NOMO-1 treated with dmso at 0.1 percent for 144 hours (cell line): ENCODE measurements at regions not wholly inside any gene's neighbourhood (a gene's known extent, or its start where the extent isn't known, plus 50 kb on each side); places are given as distances from the start of the nearest gene placed in this dataset.

ENCODE experiments used
- DNase-seq: peaks from one replicate; lab custom pipeline; 2025; ENCODE audit not compliant: unreplicated experiment; lab: John Stamatoyannopoulos, UW

DNA sequence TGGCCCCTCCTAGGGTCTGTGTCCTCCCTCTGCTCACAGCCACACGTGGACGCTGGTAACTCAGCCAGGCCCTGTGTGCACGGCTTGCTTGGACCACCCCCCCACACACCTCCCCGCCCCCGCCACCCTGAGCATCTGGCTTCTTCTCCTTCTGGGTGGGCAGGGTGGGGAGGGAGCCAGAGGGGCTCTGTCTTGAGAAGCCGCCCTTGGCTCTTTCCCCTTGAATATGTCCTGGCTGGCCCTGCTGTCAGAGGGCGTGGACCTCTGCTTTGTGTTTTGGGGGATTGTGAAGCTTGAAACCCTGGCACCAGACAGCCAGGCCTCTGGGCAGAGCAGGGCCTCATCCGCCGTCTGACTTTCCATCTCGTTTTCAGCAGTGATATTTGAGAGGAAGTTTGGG is 72.1 kb downstream of the GLI2 start:
- DNase-seq = no peak

DNA sequence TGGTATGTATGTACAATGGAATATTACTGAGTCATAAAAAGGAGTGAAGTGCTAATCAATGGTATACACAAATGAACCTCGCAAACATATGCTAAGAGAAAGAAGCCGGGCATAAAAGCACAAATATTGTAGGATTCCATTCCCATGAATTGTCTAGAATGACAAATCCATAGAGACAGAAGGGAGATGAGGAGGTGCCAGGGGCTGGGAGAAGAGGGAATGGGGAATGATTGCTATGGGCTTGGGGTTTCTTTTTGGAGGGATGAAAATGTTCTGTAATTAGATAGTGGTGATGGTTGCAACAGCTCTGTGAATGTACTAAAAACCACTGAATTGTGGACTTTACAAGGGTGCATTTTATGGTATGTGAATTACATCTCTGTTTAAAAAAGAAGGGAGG is 73.5 kb downstream of the GLI2 start:
- DNase-seq = no peak

DNA sequence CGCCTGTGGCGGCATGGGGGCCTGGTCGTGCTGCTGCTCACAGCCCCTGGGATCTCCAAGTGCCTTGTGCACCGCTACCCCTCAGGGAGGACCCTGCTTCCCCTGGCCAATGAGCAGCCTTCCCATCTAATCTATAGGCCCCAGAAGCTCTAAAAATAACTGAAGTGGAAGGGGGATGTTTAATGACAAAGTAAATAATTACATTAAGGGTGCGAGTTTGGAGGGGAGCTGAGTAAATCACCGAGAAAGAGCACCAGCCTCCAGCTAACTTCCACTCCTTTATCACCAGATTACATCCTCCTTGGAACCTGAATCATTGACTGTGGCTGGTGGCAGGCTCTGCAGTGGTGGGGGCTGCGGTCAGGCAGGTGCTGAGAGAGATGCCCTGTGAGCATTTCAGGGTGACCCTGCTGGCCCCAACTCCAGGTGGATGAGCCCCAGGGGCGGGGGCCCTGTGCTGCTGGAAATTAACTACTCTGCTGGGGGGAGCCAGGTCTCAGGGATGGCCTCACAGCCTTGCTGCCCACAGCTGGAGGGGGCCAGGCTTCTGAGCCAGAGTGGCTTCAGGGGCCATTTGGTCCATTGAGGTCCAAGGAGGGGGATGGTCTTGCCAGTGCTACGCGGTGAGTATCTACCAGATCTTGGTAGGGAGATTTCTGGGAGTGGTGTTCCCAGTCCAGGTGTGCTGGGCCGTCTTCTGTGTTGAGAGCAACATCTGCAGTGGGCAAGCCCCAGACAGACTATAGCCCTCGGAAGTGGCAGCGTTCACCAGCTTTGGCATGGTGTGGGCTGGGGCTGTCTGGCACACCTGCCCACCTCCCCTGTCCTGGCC is 74.2 kb downstream of the GLI2 start:
- DNase-seq = no peak

DNA sequence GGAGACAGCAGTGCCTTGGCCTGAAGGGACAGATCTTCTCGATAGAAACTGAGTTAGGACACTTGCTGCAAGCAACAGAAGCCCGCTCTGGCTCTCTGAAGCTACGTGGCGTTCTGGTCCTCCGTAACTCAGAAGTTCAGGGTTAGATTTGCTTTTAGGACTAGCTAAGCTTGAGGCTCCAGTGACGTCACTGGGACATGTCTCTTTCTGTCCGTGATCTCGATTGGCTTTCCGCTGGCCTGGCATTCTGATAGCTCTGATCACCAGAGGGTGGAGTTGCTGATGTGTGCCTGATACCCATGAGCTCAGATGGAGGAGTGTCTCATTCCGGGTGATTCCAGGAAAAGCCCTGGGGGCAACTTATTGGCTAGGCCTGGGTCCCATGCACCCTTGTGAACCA is 75.0 kb downstream of the GLI2 start:
- no peak for DNase-seq

DNA sequence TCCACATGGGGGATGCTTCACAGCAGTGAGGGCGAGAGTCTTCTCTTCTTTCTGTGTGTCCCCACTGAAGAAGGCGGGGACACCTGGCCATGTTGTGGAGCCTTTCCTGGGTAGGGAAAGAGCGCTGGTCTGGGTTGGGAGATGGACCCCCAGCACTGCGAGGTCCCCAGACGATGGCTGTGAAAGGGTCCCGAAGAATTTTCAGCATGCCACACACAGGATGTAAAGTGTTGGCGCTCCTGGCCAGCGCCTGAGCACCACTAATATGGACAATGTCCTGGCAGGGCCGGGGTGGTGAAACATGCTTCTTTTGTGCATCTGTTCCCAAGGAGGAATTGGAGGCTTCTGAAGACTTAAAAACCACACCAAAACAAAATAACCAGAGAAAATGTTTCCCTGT is 77.2 kb downstream of the GLI2 start:
- no peak for DNase-seq

DNA sequence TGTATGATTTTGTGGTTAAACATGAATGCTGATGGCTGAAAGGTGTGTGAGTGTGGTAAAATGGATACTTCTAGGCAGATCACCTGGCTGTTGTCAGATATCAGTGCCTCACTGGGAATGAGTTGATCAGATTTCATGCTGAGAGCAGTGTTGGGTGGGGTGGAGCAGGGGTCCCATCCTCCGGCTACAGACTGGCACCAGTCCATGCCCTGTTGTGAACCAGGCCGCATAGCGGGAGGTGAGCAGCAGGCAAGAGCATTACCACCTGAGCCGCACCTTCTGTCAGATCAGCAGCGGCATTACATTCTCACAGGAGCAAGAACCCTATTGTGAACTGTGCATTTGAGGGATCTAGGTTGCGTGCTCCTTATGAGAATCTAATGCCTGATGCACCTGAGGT is 78.7 kb downstream of the GLI2 start:
- DNase-seq = no peak

DNA sequence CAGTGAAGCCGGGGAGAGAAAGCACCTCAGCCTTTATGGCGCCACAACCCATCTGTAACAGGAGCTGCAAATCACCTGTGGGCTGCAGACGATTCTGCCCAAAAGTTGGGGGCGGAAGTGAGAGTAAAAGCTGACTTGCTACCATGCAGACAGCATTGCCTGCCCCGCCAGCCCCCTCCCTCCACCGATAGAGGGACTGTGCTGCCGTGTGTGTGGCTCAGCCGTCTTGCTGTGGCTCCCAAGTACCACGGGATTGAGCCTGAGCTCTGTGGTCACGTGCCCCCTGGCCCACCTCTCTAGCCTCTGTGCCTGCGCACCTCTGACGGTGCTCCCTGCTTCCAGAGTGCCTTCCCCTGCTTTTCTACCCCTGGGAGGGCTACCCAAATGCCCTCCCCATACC is 79.6 kb downstream of the GLI2 start:
- no peak for DNase-seq

DNA sequence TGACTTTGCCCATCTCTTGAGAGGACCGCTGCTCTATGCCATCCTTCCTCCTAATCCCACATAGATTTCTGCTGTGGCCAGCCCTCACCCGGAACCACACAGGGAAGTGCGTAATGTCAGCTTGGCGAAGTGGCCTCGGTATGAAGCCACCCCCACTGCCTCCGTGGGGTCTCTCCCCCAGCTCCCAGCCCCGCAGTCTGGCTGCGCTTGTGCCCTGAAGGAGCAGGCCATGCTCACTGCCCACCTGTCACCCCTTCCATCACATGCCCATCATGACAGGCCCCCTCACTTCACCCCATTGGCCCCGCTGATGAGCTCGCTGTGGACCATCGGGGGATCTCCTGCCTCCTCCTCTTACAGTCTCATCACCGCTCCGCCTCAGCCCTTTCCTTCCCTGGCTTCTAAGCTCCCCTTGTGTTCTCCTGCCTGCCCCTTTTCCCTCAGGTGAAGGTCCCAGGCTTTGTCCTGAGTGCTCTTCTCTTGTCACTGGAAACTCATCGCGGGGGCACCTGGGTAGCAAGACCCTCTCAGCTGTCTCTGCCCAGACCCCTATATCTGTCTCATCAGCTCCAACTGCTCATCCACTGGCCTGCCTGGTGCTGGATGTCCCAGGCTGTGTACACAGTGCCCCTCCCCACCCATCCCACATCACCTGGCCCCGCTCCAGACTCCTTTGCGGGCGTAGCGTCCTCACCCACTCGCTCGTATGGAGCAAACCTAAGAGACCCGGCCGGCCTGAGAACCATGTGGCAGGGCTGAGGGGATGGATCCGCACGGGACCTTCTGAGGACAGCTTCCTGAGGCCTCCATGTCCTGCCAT is 81.7 kb downstream of the GLI2 start:
- DNase-seq = no peak

DNA sequence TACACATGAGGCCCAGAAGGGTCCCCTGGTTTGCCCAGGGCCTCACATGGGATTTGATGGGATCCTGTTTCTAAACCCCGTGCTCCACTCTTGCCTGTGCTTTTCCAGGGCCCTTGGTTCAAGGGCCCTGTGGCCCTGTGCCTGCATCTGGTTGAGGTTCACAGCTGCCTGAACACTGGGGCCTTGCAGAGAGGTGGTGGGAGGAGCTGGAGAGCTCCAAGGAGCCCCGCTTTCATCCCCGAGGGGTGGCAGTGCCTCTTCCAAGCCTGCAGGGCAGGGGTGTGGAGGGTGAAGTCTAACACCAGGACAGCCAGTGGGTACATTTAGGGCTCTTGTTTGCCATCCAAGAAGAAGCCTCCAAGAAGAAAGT is 82.3 kb downstream of the GLI2 start:
- DNase-seq = no peak

DNA sequence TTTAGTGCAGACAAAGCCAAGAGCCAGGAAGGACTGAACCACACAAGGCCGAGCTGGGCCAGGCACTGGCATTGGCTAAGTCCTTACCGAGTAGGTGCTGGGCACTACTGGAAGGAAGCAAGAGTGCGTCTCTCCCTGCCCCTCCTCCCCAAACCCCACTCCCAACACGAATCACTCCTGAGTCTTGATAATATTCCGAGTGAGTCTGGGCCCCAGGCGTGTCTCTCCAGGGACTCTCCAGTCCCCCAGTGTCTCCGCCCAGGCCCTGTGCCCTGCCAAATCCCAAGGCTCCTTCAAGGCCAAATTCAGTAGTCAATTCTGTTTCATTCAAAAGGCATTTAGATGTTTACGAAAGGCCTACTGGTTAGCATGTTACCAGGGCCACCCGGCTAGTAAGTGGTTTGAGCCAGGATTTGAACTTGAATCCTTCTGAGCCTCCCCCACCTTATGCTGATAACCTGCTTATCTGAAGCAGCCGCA is 82.8 kb downstream of the GLI2 start:
- DNase-seq = no peak

DNA sequence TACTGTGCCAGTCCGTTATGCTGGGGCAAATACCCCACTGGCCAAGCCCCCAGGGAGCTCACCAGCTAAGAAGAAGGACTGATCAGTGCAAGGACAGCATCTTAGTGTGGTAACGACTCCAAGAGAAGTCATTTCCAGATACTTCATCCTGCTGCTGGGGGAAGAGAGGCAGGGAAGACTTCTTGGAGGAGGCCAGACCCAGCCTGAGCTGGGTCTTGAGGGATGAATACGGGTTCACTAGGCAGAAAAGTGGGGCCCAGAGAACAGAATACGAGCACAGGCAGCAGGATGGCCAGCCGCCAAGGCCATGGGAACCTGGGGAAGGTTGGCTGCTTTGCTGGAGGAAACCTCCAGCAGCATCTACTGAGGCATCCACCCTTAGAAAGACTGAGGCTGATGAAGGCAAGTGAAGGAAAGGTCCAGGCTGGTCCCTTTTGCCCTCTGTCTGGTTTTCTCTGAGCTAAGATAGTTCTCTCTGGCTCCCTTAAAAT is 84.1 kb downstream of the GLI2 start:
- DNase-seq = no peak

DNA sequence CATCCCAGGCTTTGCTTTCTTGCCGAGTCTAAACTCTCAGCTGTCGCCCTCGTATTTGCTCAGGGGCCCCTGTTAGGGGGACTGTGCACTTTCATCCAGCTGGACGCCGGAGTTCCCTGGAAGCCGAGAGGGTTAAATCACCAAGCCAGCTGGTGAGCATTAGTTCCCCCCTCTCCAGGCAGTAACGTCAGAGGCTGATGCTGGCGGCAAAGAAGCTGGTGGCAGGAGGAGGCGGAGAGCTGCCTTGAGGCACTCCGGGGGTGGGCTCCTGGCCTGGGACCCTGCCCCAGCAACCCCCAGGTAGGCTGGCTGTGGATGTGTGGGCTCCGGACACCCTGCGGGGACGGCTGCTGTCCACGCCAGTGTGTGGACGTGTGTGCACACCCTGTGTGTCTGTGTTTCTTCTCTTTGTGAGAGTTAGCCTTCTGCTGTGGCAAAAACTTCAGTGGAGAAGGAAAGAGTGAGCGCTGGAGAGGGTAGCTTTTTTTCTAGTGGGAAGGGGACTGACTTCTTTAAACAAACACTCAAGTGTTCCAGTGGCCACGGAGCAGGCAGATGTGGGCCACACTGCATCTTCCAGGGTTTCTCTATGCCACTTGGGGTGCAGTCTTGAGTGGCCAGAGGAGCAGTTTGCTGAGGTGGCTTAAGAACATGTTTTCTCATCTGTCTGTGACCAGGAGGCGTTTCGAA is 84.7 kb downstream of the GLI2 start:
- no peak for DNase-seq

DNA sequence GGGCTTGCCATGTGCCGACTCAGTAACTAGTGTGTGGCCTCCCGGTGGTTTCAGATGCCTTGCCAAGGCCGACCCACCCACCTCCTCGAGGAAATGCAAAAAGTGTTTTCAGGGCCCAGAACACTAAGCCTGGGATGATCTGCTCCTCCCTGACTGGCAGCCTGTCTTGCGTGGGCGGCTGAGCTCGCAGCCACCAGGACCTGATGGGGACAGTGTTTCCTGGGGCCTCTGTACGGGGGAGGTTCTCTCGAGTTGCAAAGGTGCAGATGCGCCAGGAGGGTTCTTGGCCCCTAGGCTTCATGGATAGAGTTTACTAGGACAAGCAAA is 85.2 kb downstream of the GLI2 start:
- no peak for DNase-seq

DNA sequence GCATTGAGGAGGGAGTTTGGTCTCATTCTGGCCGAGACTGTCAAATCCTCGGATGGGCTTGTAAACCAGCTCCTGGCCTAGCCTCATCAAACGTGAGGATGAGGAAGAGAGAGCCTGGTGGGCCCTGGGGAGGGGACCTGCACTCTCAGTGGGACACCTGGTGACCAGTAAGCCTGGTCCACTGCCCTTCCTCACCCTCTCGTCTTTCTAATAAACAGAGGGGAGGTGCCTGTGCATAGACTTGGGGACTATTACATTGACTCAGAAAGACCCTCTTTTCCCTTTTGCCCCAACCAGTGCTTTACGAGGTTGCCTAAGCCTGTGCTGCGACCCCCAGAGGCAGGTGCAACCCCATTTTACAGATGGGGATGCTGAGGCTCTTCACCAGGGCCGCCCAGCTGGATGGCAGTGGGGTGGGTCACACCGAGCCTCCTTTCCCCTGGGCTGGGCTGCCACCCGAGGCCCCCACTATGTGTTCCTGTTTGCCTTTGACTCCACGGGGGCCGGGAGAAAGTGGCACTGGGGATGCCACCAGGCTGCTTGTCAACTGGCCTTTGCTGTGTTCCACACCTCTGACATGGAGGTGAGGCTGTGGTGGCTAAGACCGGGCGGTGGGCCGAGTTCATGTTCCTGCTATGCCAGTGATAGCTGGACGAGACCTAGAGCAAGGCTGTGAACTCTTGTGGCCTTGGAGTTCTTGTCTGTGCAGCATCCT is 85.9 kb downstream of the GLI2 start:
- DNase-seq = no peak

DNA sequence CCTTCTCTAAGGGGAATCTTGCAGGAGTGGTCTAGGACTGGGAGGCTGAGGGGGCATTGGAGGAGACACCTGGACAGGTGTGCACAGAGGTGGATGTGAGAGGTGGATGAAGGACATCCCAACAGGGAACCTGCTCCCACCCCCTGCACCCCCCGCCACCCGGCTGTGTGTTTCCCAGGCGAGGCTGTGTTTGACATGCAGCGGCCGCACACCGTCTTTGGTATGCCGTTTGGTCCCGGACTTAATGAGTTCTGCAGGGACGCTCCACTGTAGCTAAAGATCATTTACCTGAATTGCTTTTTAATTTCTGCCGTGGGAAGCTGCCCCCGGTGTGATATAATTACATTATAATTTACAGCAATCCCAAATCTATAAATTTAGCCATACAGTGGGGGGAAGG is 87.3 kb downstream of the GLI2 start:
- DNase-seq = no peak

DNA sequence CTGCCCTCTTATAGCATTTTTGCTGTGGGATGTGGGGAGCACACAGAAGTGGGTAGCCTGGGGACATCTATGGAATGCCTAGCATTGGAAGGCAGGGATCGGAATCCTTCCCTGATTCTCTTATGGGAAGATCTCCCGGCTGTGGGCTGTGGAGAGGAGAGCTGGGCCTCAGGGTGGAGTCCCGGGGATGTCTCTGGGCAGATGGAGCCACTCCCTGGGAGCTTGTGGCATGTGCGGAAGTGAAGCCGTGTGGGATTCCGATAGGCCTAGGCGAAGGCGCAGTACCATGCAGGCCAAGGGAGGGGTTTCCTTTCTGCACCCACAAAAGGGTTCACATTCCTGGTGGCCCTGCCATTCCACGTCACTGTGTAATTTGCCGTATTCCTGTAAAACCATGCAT is 87.9 kb downstream of the GLI2 start:
- no peak for DNase-seq

DNA sequence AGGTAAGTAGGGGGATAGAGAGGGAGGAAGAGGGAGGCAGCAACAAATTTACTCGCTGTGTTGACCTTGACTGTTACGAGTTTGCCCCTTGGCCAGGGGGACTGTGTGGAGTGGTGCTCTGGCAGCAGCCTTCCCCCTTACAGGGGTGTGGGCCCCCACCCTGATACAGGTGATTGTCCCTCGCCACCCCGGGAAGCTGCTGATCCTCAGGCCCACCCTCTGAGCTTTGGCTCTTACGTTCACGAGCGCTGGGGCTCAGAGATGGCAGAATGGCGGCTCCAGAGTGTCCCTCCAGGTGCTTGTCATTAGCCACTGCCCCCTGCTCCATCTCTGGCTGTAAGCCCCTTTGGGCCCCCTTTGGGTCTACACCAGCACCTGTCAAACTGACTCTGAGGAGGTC is 88.6 kb downstream of the GLI2 start:
- DNase-seq = no peak

DNA sequence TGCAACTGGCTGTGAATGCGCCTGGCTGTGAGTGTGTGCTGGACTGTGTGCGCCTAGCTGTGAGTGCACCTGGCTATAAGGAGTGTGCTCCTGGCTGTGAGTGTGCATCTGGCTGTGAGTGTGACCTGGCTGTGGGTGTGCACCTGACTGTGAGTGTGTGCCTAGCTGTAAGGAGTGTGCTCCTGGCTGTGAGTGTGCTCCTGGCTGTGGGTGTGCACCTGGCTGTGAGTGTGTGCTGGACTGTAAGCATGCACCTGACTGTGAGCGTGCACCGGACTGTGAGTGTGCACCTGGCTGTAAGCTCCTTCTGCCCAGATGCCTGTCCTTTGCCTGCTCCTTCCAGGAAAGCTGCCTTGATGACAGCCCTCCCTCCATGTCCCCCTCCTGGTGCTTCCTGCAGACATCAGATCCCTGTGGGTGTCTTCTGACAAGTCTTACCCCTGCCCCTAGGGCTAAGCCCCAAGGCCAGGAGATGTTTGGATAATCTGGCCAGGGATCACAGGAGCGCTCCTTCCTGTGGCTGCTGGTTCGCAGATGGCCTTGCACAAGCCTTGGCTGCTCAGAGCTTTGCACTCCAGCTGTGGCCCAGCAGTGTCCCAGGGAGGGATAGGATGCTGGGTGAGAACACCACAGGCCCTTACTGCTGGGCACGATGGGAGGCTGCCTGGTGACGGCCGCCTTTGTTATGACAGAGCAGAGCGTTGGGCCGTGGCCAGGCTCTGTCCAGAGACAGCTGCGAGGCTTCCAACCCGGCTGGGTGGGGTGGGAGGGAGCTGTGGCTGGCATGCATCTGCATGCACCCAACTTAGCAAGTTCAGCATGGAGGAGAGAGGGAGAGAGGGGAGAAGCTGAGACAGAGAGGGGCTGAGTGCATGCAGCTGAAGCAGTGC is 89.9 kb downstream of the GLI2 start:
- DNase-seq = no peak

DNA sequence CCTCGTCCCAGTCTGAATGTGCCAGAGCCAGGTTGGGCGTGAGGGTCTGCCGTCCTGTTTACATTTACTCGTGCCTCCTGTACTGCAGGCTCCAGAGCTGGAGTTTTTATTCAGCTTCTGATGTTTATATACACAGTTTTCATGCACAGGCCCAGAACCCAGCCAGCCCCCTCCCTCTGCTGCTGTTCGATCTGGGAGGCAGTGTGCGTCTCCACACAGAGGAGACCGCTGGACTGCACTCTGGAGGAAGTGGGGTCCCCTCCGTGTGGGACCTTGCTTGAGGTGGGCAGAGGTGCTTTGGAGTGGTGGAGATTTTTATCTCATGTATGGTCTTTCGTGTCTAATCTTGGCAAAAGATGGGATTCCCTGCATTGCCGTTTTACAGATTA is 90.6 kb downstream of the GLI2 start:
- no peak for DNase-seq

DNA sequence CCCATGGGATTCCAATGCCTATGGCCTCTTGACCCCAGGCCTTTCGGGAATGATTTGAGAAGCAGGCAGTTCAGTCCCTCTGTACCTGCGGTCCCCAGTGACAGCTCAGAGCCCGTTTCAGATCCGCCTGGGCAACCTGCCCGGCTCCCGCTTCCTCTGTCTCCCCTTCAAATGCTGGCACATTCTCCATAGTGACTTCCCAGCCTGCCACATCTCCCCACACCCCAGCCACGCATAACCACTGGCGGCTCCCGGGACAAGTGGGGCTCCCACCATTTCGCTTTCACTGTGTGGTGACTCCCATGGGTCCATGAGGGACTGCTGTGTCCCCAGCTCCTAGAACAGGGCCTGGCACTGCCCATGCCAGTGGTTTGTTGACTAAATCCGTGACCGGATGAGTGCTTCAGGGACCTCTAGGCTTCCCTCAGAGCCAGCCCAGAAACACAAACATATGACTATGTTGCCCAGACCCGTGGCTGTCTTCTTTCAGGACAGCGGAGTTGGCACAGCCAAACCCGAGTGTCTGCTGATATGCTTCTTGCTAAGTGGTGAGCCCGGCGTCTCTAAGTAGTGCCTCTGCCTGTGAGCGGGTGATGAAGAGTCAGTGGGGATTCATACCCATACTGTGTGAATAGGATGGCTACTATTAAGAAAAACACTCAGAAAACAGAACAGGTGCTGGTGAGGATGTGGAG is 91.2 kb downstream of the GLI2 start:
- no peak for DNase-seq
